Heart left ventricle (tissue), 13 donors: ENCODE measurements at regions not wholly inside any gene's neighbourhood (a gene's known extent, or its start where the extent isn't known, plus 50 kb on each side); places are given as distances from the start of the nearest gene placed in this dataset.

ENCODE experiments used
- CTCF ChIP-seq, 12 donors: fragments of 200-600 bp; sonication (generic) in 4 of 12; IDR thresholded peaks; one replicate each; pipeline versions ENCODE4 v1.5.0 to v1.8.0; 2018 to 2022; ENCODE audit warnings: antibody characterized with exemption in 12 of 12, mild to moderate bottlenecking in 5 of 12
- POLR2A ChIP-seq, 2 donors: fragments of 450-650 bp; IDR thresholded peaks; one replicate each; pipeline ENCODE4 v1.6.1; 2017; ENCODE audit warnings: antibody characterized with exemption in 2 of 2, mild to moderate bottlenecking in 2 of 2, moderate library complexity in 2 of 2
- donor health status: ischemic (EF 13 %, LVEDD 7.1; RV severe dilation, severe dysfunction).
- donor health status: DM: no; HTN: yes; CAD: no.
- donor health status: DM: no; HTN: no; CAD: no.
- donor health status: ischemic (EF 25% LVEDD 6.9; RV normal size, moderate dysfunction).
- donor health status: ischemic (EF 25% LVEDD 5.7; RV mildly dilated, moderate dysfunction).
- donor health status: ischemic (EF 35%, LVEDD 5.7; RV mildly dilated, moderate dysfunction).
- donor health status: nonischemic (EF 11% LVEDD 7.7; RV severe dilation, severe dysfunction).
- donor health status: DM: yes; HTN: yes; CAD: no.
- donor health status: PGD.
- donor health status: ischemic (EF 29% LVEDD 5.4; RV normal size, mild dysfunction).
- donor health status: nonischemic (EF 23%, LVEDD 6.1; RV moderate dilation, normal function).

DNA sequence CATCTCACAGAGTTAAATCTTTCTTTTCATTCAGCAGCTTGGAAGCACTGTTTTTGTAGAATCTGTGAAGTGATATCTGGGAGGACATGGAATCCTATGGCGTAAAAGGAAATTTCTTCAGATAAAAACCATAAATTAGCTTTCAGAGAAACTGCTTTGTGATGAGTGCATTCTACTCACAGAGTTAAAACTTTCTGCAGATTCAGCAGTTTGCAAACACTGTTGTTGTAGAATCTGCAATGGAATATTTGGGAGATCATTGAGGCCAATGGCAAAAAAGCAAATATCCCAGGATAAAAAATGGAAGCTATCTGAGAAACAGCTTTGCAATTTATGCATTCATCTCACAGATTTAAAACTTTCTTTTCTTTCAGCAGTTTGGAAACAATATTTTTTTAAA, 180.6 kb downstream of the OR4A47 start:
- TF ChIP-seq CTCF (IDR thresholded peaks at IDR 0.05) (no peak), POLR2A (IDR thresholded peaks at IDR 0.05) (no peak)
